GM23338 (cell line): ENCODE measurements at regions not wholly inside any gene's neighbourhood (a gene's known extent, or its start where the extent isn't known, plus 50 kb on each side); places are given as distances from the start of the nearest gene placed in this dataset.

Experiments
- CREB1 ChIP-seq: fragments of 250-450 bp; sonication (Bioruptor Pico); IDR thresholded peaks from 2 replicates; pipeline ENCODE4 v1.5.0; 2020; ENCODE audit warnings: low read depth, mild to moderate bottlenecking, moderate library complexity
- CTCF ChIP-seq, 2 experiments: fragments of 200-600 bp in 1 of 2; sonication (generic) in 1 of 2; conservative IDR thresholded peaks; 2 replicates each; pipeline versions ENCODE4 v1.5.1 to v1.6.1; 2016 to 2017; ENCODE audit warnings: antibody characterized with exemption in 2 of 2, low read depth in 2 of 2, mild to moderate bottlenecking in 2 of 2, moderate library complexity in 1 of 2
- EZH2 ChIP-seq: fragments of 200-600 bp; sonication (generic); IDR thresholded peaks from one replicate; pipeline ENCODE4 v1.8.0; 2017; ENCODE audit warnings: antibody characterized with exemption, mild to moderate bottlenecking, low read depth; ENCODE audit not compliant: unreplicated experiment
- EZH2phosphoT487 ChIP-seq: fragments of 200-600 bp; sonication (generic); IDR thresholded peaks from one replicate; pipeline ENCODE4 v1.8.1; 2018; ENCODE audit warnings: antibody characterized with exemption; ENCODE audit not compliant: unreplicated experiment
- JUNB ChIP-seq: IDR thresholded peaks from one replicate; pipeline ENCODE4 v1.6.1; 2016; ENCODE audit warnings: antibody characterized with exemption; ENCODE audit not compliant: unreplicated experiment
- POLR2AphosphoS5 ChIP-seq: IDR thresholded peaks from 2 replicates; pipeline ENCODE4 v1.6.1; 2016; ENCODE audit warnings: antibody characterized with exemption, low read depth
- REST ChIP-seq: IDR thresholded peaks from one replicate; pipeline ENCODE4 v1.6.1; 2018; ENCODE audit warnings: antibody characterized with exemption; ENCODE audit not compliant: unreplicated experiment
- ZNF462 ChIP-seq: fragments of 250-450 bp; sonication (Bioruptor Pico); IDR thresholded peaks from 2 replicates; pipeline ENCODE4 v1.5.0; 2020; ENCODE audit warnings: mild to moderate bottlenecking, moderate library complexity
- TF ChIP-seq, protein P1 (sequence below): IDR thresholded peaks from 2 replicates; pipeline ENCODE4 v1.6.1; 2016; ENCODE audit warnings: antibody characterized with exemption

DNA sequence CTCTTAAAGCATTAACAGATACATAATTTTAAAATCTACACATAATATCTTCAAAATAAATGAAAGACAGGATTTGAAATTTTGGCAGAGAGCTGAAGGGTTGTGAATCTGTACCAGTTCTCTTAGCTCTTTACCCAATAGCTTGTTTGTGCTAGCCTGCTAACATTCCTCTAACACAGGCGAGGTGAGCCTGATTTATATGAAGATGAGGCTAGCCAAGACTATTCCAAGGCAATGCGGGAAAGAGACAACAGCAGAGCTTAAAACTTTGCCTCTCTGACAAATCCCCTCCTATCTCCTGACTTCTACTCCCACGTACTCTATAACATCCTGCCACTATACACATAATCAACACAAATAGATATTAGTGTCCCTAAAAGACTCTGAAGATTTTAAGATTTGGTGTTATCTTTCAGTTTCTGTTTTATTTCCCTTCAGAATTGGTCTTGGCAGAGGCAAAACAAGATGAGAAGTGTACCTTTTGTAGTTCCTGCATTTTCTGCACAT lies 745.6 kb upstream of the ZNF608 start:
- TF ChIP-seq CTCF (conservative IDR thresholded peaks at IDR 0.05; ENCODE audit: low read depth in 2 of 2) (no peak), POLR2AphosphoS5 (no peak), EZH2 (no peak), ZNF462 (CRISPR knock-in tag) (no peak), CREB1 (CRISPR knock-in tag) (no peak), REST (no peak), JUNB (no peak), EZH2phosphoT487 (no peak)
- TF ChIP-seq, protein P1, sequence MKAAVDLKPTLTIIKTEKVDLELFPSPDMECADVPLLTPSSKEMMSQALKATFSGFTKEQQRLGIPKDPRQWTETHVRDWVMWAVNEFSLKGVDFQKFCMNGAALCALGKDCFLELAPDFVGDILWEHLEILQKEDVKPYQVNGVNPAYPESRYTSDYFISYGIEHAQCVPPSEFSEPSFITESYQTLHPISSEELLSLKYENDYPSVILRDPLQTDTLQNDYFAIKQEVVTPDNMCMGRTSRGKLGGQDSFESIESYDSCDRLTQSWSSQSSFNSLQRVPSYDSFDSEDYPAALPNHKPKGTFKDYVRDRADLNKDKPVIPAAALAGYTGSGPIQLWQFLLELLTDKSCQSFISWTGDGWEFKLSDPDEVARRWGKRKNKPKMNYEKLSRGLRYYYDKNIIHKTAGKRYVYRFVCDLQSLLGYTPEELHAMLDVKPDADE = no peak
